ENCODE measurements at regions not wholly inside any gene's neighbourhood (a gene's known extent, or its start where the extent isn't known, plus 50 kb on each side); places are given as distances from the start of the nearest gene placed in this dataset.

- WGBS, 2 experiments (ENCODE audit: extremely low coverage in 1 of 2, insufficient coverage in 1 of 2, insufficient read length in 1 of 2, insufficient replicate concordance in 2 of 2, low coverage in 1 of 2, low lambda C conversion rate in 2 of 2, missing lambda C conversion rate in 1 of 2) = 29% methylated on average over 1 of the region's 1 CpG; no CpG with 5 or more reads in 1 of the 2 experiments
- Histone ChIP-seq H3K79me2 (ENCODE audit: control insufficient read depth in 1 of 2, insufficient read depth in 2 of 2, low read length in 2 of 2) (no peaks in the 10 kb centered on the region), H3K79me1 (ENCODE audit: low read depth, low read length) (no peaks in the 10 kb centered on the region), H4K91ac (replicated peaks; ENCODE audit: insufficient read length, low read length) (no peak overlapping the region), H2BK15ac (ENCODE audit: low read length) (no peak overlapping the region), H4K5ac (ENCODE audit: insufficient read length, low read depth, low read length) (no peak overlapping the region), H2BK12ac (ENCODE audit: low read depth, low read length) (no peak overlapping the region), H3K27ac (ENCODE audit: low read depth, low read length) (no peak overlapping the region), H3K14ac (ENCODE audit: insufficient read length) (no peak overlapping the region), H3K23ac (ENCODE audit: insufficient read length) (no peak overlapping the region), H3K23me2 (ENCODE audit: low read depth, low read length) (no peaks in the 10 kb centered on the region), H2BK20ac (ENCODE audit: low read length) (no peak overlapping the region), H2BK120ac (replicated peaks; ENCODE audit: low read depth, low read length) (no peak overlapping the region), H3K18ac (ENCODE audit: extremely low read depth, low read length) (no peak overlapping the region), H3K56ac (replicated peaks; ENCODE audit: insufficient read length, low read depth, low read length) (no peak overlapping the region), H2BK5ac (ENCODE audit: low read depth, low read length) (no peak overlapping the region), H3K4me1 (replicated peaks in 1 of 4; ENCODE audit: control insufficient read depth in 3 of 4, insufficient read depth in 4 of 4, low read length in 3 of 4) (peaks cover 0 to 9% (median 5%) of the 10 kb centered on the region in 4 experiments; a peak in 3 of 7 replicates), H2AFZ (ENCODE audit: low read length) (no peak overlapping the region), H3K36me3 (ENCODE audit: control insufficient read depth in 2 of 4, insufficient read depth in 4 of 4, low read length in 3 of 4) (peaks cover 0 to 6% (median 2%) of the 10 kb centered on the region in 4 experiments; a peak in 2 of 8 replicates), H3K4ac (replicated peaks; ENCODE audit: insufficient read length, low read depth, low read length) (no peak overlapping the region), H4K8ac (ENCODE audit: extremely low read depth, insufficient read depth, low read length) (no peak overlapping the region), H3K4me3 (ENCODE audit: extremely low read depth in 1 of 4, insufficient read depth in 2 of 4, low read depth in 3 of 4, low read length in 4 of 4) (no peak overlapping the region), H4K20me1 (replicated peaks in 1 of 2; ENCODE audit: control insufficient read depth in 1 of 2, insufficient read depth in 2 of 2, low read length in 2 of 2) (no peaks in the 10 kb centered on the region), H3K9ac (replicated peaks in 1 of 4; ENCODE audit: extremely low read depth in 1 of 4, low read depth in 3 of 4, low read length in 3 of 4) (no peak overlapping the region), H3K27me3 (replicated peaks in 1 of 4; ENCODE audit: control insufficient read depth in 3 of 4, extremely low read depth in 1 of 4, insufficient read depth in 3 of 4, low read length in 3 of 4) (no peaks in the 10 kb centered on the region), H2AK5ac (ENCODE audit: low read depth, low read length) (no peak overlapping the region), H3K9me3 (ENCODE audit: insufficient read depth in 2 of 2, low read depth in 1 of 2, low read length in 1 of 2) (peaks cover 7 to 13% of the 10 kb centered on the region in 2 experiments), H3K4me2 (ENCODE audit: insufficient read depth in 1 of 2, low read depth in 2 of 2, low read length in 2 of 2) (no peak overlapping the region)
- DNase-seq (ENCODE audit: low read depth in 1 of 2, low spot score in 2 of 2) (no peak), FAIRE-seq (no peak)
- CTCF ChIA-PET (ENCODE audit: partially characterized antibody) = interaction anchor here (1.2 kb wide), 1 partner anchor 9 kb away, joined by 4 read pairs; no protein-coding TSS in a partner anchor
- POLR2A ChIA-PET (ENCODE audit: partially characterized antibody) = no interaction called here
- TF ChIP-seq SP1 (IDR thresholded peaks at IDR 0.05; ENCODE audit: low read depth, low read length) = no peak
- TF ChIP-seq TEAD4 (IDR thresholded peaks at IDR 0.05; ENCODE audit: low read depth, low read length) = no peak
- no peak for TF ChIP-seq CBX5 (IDR thresholded peaks at IDR 0.05; ENCODE audit: low read depth, low read length)
- no peak for TF ChIP-seq BACH1 (IDR thresholded peaks at IDR 0.05; ENCODE audit: low read length)
- no peak for TF ChIP-seq SUZ12 (IDR thresholded peaks at IDR 0.05; ENCODE audit: low read length)
- TF ChIP-seq CTCF (IDR thresholded peaks at IDR 0.05; ENCODE audit: control extremely low read depth in 1 of 3, insufficient read depth in 1 of 3, low read depth in 1 of 3, low read length in 3 of 3) = no peak
- TF ChIP-seq KDM4A (IDR thresholded peaks at IDR 0.05; ENCODE audit: low read depth, low read length, severe bottlenecking) = no peak
- no peak for TF ChIP-seq POLR2A (IDR thresholded peaks at IDR 0.05; ENCODE audit: control extremely low read depth in 1 of 2, low read depth in 2 of 2, low read length in 2 of 2)
- TF ChIP-seq ASH2L (IDR thresholded peaks at IDR 0.05; ENCODE audit: low read length) = no peak
- no peak for TF ChIP-seq EGR1 (IDR thresholded peaks at IDR 0.05; ENCODE audit: borderline replicate concordance, low read depth, low read length)
- no peak for TF ChIP-seq SIN3A (conservative IDR thresholded peaks at IDR 0.05 in 1 of 2, IDR thresholded peaks at IDR 0.05 in 1 of 2; ENCODE audit: low read depth in 1 of 2, low read length in 2 of 2)
- TF ChIP-seq SAP30 (IDR thresholded peaks at IDR 0.05; ENCODE audit: insufficient read depth, insufficient replicate concordance, low read length) = no peak
- TF ChIP-seq HDAC6 (IDR thresholded peaks at IDR 0.05; ENCODE audit: low read depth, low read length) = no peak
Measured at GRCh38 chr4:125021189-125021588, 293.6 kb upstream of the FAT4 start.

All from H1 (cell line).